NCI-H2227 (cell line): ENCODE measurements at regions not wholly inside any gene's neighbourhood (a gene's known extent, or its start where the extent isn't known, plus 50 kb on each side); places are given as distances from the start of the nearest gene placed in this dataset.

Experiments used
- DNase-seq: peaks from one replicate; lab custom pipeline; 2025; ENCODE audit not compliant: unreplicated experiment; lab: John Stamatoyannopoulos, UW

- DNase-seq, result no peak
These were observed 169.2 kb upstream of the B3GALT2 start for GRCh38 chr1:193355626-193356025.

- DNase-seq, result no peak
These were observed 168.8 kb upstream of the B3GALT2 start for GRCh38 chr1:193355178-193355577.

- no peak for DNase-seq
These were observed 162.5 kb upstream of the B3GALT2 start for GRCh38 chr1:193348769-193349535.

GRCh38 chr1:193348091-193348768 lies 161.8 kb upstream of the B3GALT2 start:
- DNase-seq, result no peak

- DNase-seq, result no peak
These were observed 159.7 kb upstream of the B3GALT2 start for GRCh38 chr1:193346085-193346484.

- no peak for DNase-seq
These were observed 156.4 kb upstream of the B3GALT2 start for GRCh38 chr1:193342811-193343210.

GRCh38 chr1:193340331-193340730 lies 153.9 kb upstream of the B3GALT2 start:
- DNase-seq, result no peak

- no peak for DNase-seq
These were observed 153.0 kb upstream of the B3GALT2 start for GRCh38 chr1:193339401-193339800.

- DNase-seq, result no peak
These were observed 151.8 kb upstream of the B3GALT2 start for GRCh38 chr1:193338194-193338593.

GRCh38 chr1:193335806-193336428 lies 149.5 kb upstream of the B3GALT2 start:
- DNase-seq, result no peak

GRCh38 chr1:193333166-193333565 lies 146.8 kb upstream of the B3GALT2 start:
- DNase-seq, result no peak

- no peak for DNase-seq
These were observed 139.9 kb upstream of the B3GALT2 start for GRCh38 chr1:193326296-193326695.

- no peak for DNase-seq
These were observed 139.4 kb upstream of the B3GALT2 start for GRCh38 chr1:193325771-193326170.

- no peak for DNase-seq
These were observed 138.6 kb upstream of the B3GALT2 start for GRCh38 chr1:193325042-193325441.

GRCh38 chr1:193322211-193322610 lies 135.8 kb upstream of the B3GALT2 start:
- DNase-seq, result no peak

- no peak for DNase-seq
These were observed 134.9 kb upstream of the B3GALT2 start for GRCh38 chr1:193321242-193321840.

GRCh38 chr1:193320270-193320669 lies 133.9 kb upstream of the B3GALT2 start:
- no peak for DNase-seq

- no peak for DNase-seq
These were observed 131.9 kb upstream of the B3GALT2 start for GRCh38 chr1:193318347-193318746.

- DNase-seq, result no peak
These were observed 127.1 kb upstream of the B3GALT2 start for GRCh38 chr1:193313354-193314140.

- no peak for DNase-seq
These were observed 126.0 kb upstream of the B3GALT2 start for GRCh38 chr1:193312432-193312831.
